SK-N-MC (cell line): ENCODE measurements at regions not wholly inside any gene's neighbourhood (a gene's known extent, or its start where the extent isn't known, plus 50 kb on each side); places are given as distances from the start of the nearest gene placed in this dataset.

ENCODE experiments used
- DNase-seq: peaks from one replicate; pipeline ENCODE4 v3.0.0-alpha.2; 2011; ENCODE audit warnings: low read depth, low spot score
- H3K27ac ChIP-seq: fragments of 200-600 bp; sonication (generic); 2 replicates; pipeline ENCODE4 v1.5.1; 2016; ENCODE audit warnings: mixed run types
- H3K36me3 ChIP-seq: fragments of 200-600 bp; sonication (generic); 2 replicates; pipeline ENCODE4 v1.6.1; 2017; ENCODE audit warnings: antibody characterized with exemption, low read length, mixed read lengths; ENCODE audit not compliant: insufficient read depth
- H3K4me3 ChIP-seq: fragments of 200-600 bp; sonication (generic); 2 replicates; pipeline ENCODE4 v1.5.1; 2016
- H3K9ac ChIP-seq: fragments of 200-600 bp; sonication (generic); 2 replicates; pipeline ENCODE4 v1.8.0; 2017; ENCODE audit warnings: mixed run types, mixed read lengths; ENCODE audit not compliant: insufficient read length
- H3K9me3 ChIP-seq: fragments of 200-600 bp; sonication (generic); 2 replicates; pipeline ENCODE4 v1.6.1; 2017; ENCODE audit warnings: low read depth, mild to moderate bottlenecking, antibody characterized with exemption, low read length, moderate library complexity, mixed read lengths
- EZH2 ChIP-seq: fragments of 200-600 bp; sonication (generic); IDR thresholded peaks from one replicate; pipeline ENCODE4 v1.6.1; 2017; ENCODE audit warnings: antibody characterized with exemption
- FOXP2 ChIP-seq: optimal IDR thresholded peaks from 2 replicates; pipeline ENCODE3; 2011; ENCODE audit warnings: mild to moderate bottlenecking, moderate library complexity; ENCODE audit not compliant: insufficient read depth; ENCODE audit errors: extremely low read length, control extremely low read depth
- POLR2AphosphoS5 ChIP-seq: IDR thresholded peaks from 2 replicates; pipeline ENCODE4 v1.6.1; 2012; ENCODE audit warnings: mild to moderate bottlenecking, low read depth, low read length, borderline replicate concordance

DNA sequence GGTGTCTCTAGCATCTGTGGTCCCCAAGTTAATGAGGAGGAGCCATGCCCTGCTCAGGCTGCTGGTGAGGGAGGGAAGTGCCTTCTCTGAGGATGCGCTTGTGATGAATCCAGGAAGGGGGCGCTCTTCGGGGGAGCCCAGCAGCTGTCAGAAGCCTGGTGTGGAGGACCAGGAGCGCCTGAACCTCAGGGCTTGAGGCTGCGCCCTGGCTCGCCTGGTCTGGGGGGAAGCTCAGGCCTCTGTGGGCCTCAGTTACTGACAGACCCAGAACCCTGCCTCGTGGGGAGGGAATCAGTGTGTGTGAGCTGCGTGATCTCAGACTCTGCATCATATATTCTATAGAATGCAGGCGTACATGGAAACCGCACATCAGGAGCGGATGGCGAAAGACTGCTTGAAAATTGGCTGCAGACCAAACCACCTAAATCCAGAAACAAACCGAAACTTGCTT, 126.1 kb downstream of the SEC14L1 start:
- no peaks in the 10 kb centered on the region for H3K36me3 ChIP-seq
- peak; percentile 26 for DNase-seq
- no peaks in the 10 kb centered on the region for H3K9me3 ChIP-seq
- TF ChIP-seq FOXP2 = no peak
- no peak for TF ChIP-seq EZH2
- no peak for TF ChIP-seq POLR2AphosphoS5
- no peak overlapping the region for H3K27ac ChIP-seq
- no peak overlapping the region for H3K9ac ChIP-seq
- no peak overlapping the region for H3K4me3 ChIP-seq

GRCh38 chr17:77269696-77270681, 129.2 kb downstream of the SEC14L1 start:
- Histone ChIP-seq H3K9me3 (no peaks in the 10 kb centered on the region), H3K9ac (no peak overlapping the region), H3K4me3 (no peak overlapping the region), H3K36me3 (no peaks in the 10 kb centered on the region), H3K27ac (no peak overlapping the region)
- no peak for DNase-seq
- TF ChIP-seq FOXP2 = no peak
- no peak for TF ChIP-seq POLR2AphosphoS5
- no peak for TF ChIP-seq EZH2

GRCh38 chr17:77271411-77271810, 130.6 kb downstream of the SEC14L1 start:
- H3K4me3 ChIP-seq = no peak overlapping the region
- TF ChIP-seq POLR2AphosphoS5 (no peak), EZH2 (no peak), FOXP2 (no peak)
- no peaks in the 10 kb centered on the region for H3K9me3 ChIP-seq
- H3K36me3 ChIP-seq = no peaks in the 10 kb centered on the region
- no peak overlapping the region for H3K9ac ChIP-seq
- no peak for DNase-seq
- no peak overlapping the region for H3K27ac ChIP-seq

DNA sequence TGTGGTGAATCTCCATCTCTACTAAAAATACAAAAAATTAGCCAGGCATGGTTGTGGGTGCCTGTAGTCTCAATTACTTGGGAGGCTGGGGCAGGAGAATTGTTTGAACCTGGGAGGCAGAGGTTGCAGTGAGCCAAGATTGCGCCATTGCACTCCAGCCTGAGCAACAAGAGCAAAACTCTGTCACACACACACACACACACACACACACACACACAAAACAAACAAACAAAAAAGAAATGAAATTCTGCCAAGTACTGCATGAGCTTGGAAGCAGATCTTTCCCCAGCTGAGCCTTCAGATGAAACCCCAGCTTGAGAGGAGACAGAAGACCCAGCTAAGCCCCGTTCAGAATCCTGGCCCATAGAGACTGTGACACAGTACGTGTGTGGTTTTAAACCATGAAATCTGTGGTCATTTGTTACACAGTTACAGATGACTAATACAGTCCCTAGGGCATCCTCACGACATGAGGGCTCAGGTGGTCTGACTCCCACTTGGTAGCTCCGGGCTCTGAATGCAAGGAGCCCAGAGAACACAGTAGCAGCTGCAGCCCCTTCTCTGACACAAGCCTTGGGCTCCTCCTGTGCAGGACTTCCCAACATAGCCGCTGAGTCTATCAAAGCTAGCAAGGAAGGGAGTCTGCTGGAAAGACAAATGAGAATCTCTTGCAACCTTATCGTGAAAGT, 132.8 kb downstream of the SEC14L1 start:
- Histone ChIP-seq H3K9ac (no peak overlapping the region), H3K36me3 (no peaks in the 10 kb centered on the region), H3K9me3 (no peaks in the 10 kb centered on the region), H3K27ac (no peak overlapping the region), H3K4me3 (no peak overlapping the region)
- DNase-seq = no peak
- TF ChIP-seq FOXP2 (no peak), EZH2 (no peak), POLR2AphosphoS5 (no peak)

DNA sequence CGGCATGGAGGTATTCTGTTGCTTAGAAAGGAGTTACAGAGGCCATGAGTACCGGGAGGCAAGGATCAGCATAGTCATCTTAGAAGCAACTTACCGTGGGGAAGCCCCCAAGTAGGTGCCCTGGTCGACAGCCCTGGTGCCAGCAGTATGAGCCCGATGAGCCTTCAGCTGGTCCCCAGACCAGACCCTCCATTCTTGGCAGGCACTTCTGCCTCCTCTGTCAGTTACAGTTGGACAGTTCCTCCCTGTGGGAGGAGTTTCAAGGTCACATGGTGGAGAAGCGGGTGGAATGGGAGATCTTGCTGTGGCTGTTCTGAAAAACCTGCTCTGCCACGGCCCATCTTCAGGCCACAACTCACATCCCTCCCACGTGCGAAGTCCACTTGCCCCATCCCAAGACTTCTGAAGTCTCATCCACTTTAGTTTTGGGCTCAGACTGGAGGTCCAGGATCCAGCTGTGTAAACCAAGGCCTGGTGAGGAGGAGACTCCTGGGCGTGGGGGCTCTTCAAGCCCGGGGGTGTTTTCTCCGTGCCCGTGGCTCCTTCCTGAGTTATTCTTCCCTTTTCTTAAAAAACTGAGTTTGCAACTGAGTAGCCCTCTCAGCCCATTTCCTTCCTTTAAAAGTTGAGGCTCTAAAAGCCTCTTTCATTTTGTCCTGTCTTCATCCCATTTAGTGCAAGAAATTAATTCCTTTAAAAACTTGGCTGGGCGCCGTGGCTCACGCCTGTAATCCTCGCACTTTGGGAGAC, 133.5 kb downstream of the SEC14L1 start:
- H3K9ac ChIP-seq = no peak overlapping the region
- DNase-seq = no peak
- H3K27ac ChIP-seq = no peak overlapping the region
- H3K9me3 ChIP-seq = no peaks in the 10 kb centered on the region
- TF ChIP-seq FOXP2 (no peak), POLR2AphosphoS5 (no peak), EZH2 (no peak)
- H3K4me3 ChIP-seq = no peak overlapping the region
- no peaks in the 10 kb centered on the region for H3K36me3 ChIP-seq

DNA sequence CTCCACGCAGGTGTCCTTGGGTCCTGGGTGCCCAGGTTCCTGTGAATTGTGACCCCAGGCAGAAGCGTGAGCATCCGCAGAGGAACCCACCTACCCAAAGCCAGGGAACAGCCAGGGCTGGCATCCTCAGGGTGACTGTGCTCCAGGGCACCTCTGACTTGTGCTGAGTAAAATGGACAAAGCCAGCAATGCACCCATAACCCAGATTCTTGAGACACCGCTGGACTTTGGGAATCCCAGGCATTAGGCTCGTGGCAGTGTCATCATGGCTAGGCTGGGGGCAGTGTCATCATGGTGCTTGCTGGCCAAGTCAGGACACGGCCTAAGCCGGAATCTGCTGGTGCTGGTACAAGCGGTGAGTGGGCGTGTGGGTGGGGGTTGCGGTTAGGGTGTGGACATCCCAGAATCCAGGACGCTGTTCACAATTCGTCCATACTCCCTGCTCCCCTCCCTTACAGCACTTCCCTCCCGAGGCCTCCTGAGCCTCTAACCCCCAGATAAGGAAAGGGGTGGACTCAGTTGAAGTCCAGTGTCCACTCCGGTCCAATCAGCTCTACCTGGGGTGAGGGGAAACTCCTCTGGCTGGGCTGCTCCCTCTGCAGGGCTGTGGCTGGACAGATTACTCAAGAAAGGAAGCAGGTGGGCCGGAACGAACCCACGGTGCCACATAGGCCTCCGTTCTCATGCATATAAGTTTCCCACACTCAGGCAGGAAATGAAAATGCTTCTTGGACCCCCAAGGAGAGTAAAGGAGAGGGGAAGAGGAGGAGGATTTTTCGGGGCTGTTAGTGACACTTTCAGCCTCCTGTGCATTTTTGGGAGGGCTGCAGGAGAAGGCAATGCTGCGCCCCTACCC, 138.9 kb downstream of the SEC14L1 start:
- H3K9me3 ChIP-seq = no peaks in the 10 kb centered on the region
- H3K36me3 ChIP-seq = no peaks in the 10 kb centered on the region
- DNase-seq = no peak
- H3K9ac ChIP-seq = no peak overlapping the region
- no peak overlapping the region for H3K27ac ChIP-seq
- TF ChIP-seq POLR2AphosphoS5 = no peak
- H3K4me3 ChIP-seq = no peak overlapping the region

GRCh38 chr17:77280304-77281121, 139.7 kb downstream of the SEC14L1 start:
- Histone ChIP-seq H3K9me3 (no peaks in the 10 kb centered on the region), H3K36me3 (no peaks in the 10 kb centered on the region), H3K4me3 (peak overlapping the region; percentile 36; the same call in 1 of the 2 replicates), H3K9ac (no peak overlapping the region), H3K27ac (no peak overlapping the region)
- no peak for TF ChIP-seq FOXP2
- TF ChIP-seq EZH2 = no peak
- TF ChIP-seq POLR2AphosphoS5 = no peak
- DNase-seq = no peak
